Esophagus muscularis mucosa (tissue), 4 donors: ENCODE measurements at regions not wholly inside any gene's neighbourhood (a gene's known extent, or its start where the extent isn't known, plus 50 kb on each side); places are given as distances from the start of the nearest gene placed in this dataset.

ENCODE experiments used
- CTCF ChIP-seq, 3 experiments: fragments of 200-600 bp in 2 of 3; fragments of 450-650 bp in 1 of 3; sonication (generic) in 2 of 3; IDR thresholded peaks; one replicate each; pipeline ENCODE4 v1.5.1; 2017 to 2019; ENCODE audit warnings: antibody characterized with exemption in 3 of 3, mild to moderate bottlenecking in 2 of 3, moderate library complexity in 1 of 3
- EP300 ChIP-seq: sonication (generic); formaldehyde crosslinking; IDR thresholded peaks from one replicate; pipeline ENCODE4 v1.6.1; 2017; ENCODE audit warnings: antibody characterized with exemption
- POLR2A ChIP-seq: fragments of 450-650 bp; IDR thresholded peaks from one replicate; pipeline ENCODE4 v1.6.1; 2017; ENCODE audit warnings: antibody characterized with exemption, moderate library complexity, mild to moderate bottlenecking, low read depth
- POLR2AphosphoS5 ChIP-seq, 2 donors: sonication (generic); formaldehyde crosslinking; IDR thresholded peaks; one replicate each; pipeline ENCODE4 v1.6.1; 2017; ENCODE audit warnings: antibody characterized with exemption in 2 of 2

GRCh38 chr3:118618247-118619040, 416.2 kb downstream of the IGSF11 start:
- no peak for TF ChIP-seq CTCF (IDR thresholded peaks at IDR 0.05)
- no peak for TF ChIP-seq EP300
- TF ChIP-seq POLR2A: no peak
- TF ChIP-seq POLR2AphosphoS5 (IDR thresholded peaks at IDR 0.05): no peak
